ENCODE measurements at regions not wholly inside any gene's neighbourhood (a gene's known extent, or its start where the extent isn't known, plus 50 kb on each side); places are given as distances from the start of the nearest gene placed in this dataset.

DNA sequence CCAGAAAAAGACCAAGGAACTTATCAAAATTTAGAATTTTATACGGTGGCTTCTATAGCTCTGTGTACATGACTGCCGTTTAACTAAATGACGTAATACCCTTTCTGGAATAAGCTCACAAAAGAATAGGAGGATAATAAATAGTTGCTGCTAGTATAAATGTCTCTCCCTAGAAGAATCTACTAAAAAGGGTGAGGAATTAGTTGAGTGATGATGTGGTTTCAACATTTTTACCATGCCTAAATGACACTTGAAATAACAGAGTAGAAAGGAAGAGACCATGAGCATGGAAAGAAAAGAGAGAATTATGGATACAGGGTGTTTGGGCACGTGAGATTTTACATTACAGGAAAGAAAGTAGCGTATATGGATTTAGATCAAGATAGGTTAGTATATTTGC is 231.1 kb downstream of the ARAP2 start:
- no peak for TF ChIP-seq POLR2A (IDR thresholded peaks at IDR 0.05)
- TF ChIP-seq, protein P1, sequence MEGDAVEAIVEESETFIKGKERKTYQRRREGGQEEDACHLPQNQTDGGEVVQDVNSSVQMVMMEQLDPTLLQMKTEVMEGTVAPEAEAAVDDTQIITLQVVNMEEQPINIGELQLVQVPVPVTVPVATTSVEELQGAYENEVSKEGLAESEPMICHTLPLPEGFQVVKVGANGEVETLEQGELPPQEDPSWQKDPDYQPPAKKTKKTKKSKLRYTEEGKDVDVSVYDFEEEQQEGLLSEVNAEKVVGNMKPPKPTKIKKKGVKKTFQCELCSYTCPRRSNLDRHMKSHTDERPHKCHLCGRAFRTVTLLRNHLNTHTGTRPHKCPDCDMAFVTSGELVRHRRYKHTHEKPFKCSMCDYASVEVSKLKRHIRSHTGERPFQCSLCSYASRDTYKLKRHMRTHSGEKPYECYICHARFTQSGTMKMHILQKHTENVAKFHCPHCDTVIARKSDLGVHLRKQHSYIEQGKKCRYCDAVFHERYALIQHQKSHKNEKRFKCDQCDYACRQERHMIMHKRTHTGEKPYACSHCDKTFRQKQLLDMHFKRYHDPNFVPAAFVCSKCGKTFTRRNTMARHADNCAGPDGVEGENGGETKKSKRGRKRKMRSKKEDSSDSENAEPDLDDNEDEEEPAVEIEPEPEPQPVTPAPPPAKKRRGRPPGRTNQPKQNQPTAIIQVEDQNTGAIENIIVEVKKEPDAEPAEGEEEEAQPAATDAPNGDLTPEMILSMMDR (IDR thresholded peaks at IDR 0.05) = no peak

Data from adrenal gland (tissue), 5 donors.